Transverse colon (tissue), 4 donors: ENCODE measurements at regions not wholly inside any gene's neighbourhood (a gene's known extent, or its start where the extent isn't known, plus 50 kb on each side); places are given as distances from the start of the nearest gene placed in this dataset.

ENCODE experiments used
- CTCF ChIP-seq, 5 experiments: fragments of 200-600 bp in 3 of 5; fragments of 450-650 bp in 2 of 5; sonication (generic) in 3 of 5; IDR thresholded peaks; 1 replicate in 2 of 5; 2 replicates in 3 of 5; pipeline ENCODE4 v1.5.1; 2016 to 2017; ENCODE audit warnings: antibody characterized with exemption in 5 of 5, inconsistent platforms in 3 of 5, mild to moderate bottlenecking in 2 of 5, moderate library complexity in 1 of 5
- EP300 ChIP-seq: sonication (generic); formaldehyde crosslinking; IDR thresholded peaks from one replicate; pipeline ENCODE4 v1.6.1; 2017; ENCODE audit warnings: antibody characterized with exemption, low read depth
- POLR2A ChIP-seq: fragments of 450-650 bp; IDR thresholded peaks from one replicate; pipeline ENCODE4 v1.6.1; 2016; ENCODE audit warnings: antibody characterized with exemption, mild to moderate bottlenecking, moderate library complexity
- POLR2AphosphoS5 ChIP-seq, 3 donors: sonication (generic); formaldehyde crosslinking; IDR thresholded peaks; one replicate each; pipeline ENCODE4 v1.6.1; 2016; ENCODE audit warnings: antibody characterized with exemption in 3 of 3

- TF ChIP-seq POLR2A: no peak
- no peak for TF ChIP-seq CTCF (IDR thresholded peaks at IDR 0.05)
- TF ChIP-seq POLR2AphosphoS5 (IDR thresholded peaks at IDR 0.05): no peak
- TF ChIP-seq EP300: no peak
Measured at GRCh38 chr2:217379807-217380206, 519.9 kb upstream of the TNP1 start.
